BE2C (cell line): ENCODE measurements at regions not wholly inside any gene's neighbourhood (a gene's known extent, or its start where the extent isn't known, plus 50 kb on each side); places are given as distances from the start of the nearest gene placed in this dataset.

ENCODE experiments used
- DNase-seq: peaks from one replicate; pipeline ENCODE4 v3.0.0-alpha.2; 2020
- H3K27me3 ChIP-seq: fragments of 250-450 bp; sonication (Bioruptor Pico); 2 replicates; pipeline ENCODE4 v1.5.1; 2020; ENCODE audit warnings: mild to moderate bottlenecking
- H3K36me3 ChIP-seq: fragments of 250-450 bp; sonication (Bioruptor Pico); 2 replicates; pipeline ENCODE4 v1.5.1; 2020; ENCODE audit warnings: mild to moderate bottlenecking
- H3K4me1 ChIP-seq: fragments of 250-450 bp; sonication (Bioruptor Pico); 2 replicates; pipeline ENCODE4 v1.5.1; 2020
- H3K4me3 ChIP-seq: 2 replicates; pipeline ENCODE4 v1.5.1; 2011; ENCODE audit warnings: low read depth, low read length
- H3K9me3 ChIP-seq: fragments of 250-450 bp; sonication (Bioruptor Pico); 2 replicates; pipeline ENCODE4 v1.5.1; 2020
- CTCF ChIP-seq: IDR thresholded peaks from 2 replicates; pipeline ENCODE4 v1.5.1; 2012; ENCODE audit warnings: mild to moderate bottlenecking, low read depth, low read length

DNA sequence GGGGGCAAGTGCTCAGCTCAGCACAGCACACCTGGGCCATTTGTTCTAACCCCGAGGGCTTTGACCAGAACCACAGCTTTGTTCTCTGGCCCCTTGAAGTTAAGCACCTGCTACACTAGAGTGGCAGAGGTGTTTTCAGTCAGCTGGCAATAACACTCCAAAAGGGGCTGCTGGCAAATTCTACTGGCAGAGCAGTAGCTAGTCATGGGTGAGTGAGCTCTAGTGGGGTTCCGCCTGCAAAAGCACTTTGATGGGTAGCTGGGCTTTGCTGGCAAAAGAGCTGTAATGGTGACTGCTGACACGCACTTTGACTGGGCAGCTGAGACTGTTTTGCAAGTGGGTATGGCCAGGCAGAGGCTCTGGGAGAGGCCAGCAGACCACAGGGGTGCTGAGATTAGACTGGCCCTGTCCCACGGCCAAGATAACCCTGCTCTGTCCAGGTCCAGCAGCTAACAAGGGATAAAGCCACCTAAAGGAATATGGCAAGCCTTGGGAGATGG is 65.2 kb upstream of the TENT5D start:
- no peak overlapping the region for H3K4me3 ChIP-seq
- no peak for TF ChIP-seq CTCF
- H3K4me1 ChIP-seq, result no peaks in the 10 kb centered on the region
- H3K27me3 ChIP-seq, result no peaks in the 10 kb centered on the region
- H3K36me3 ChIP-seq, result no peaks in the 10 kb centered on the region
- no peaks in the 10 kb centered on the region for H3K9me3 ChIP-seq
- DNase-seq, result no peak
